HG02623 (cell line): ENCODE measurements at regions not wholly inside any gene's neighbourhood (a gene's known extent, or its start where the extent isn't known, plus 50 kb on each side); places are given as distances from the start of the nearest gene placed in this dataset.

ENCODE experiments used
- ATAC-seq: cut with Tn5 transposase; IDR thresholded peaks from one replicate; pipeline ENCODE4 v1.9.1; 2021; ENCODE audit warnings: moderate library complexity; ENCODE audit not compliant: unreplicated experiment

DNA sequence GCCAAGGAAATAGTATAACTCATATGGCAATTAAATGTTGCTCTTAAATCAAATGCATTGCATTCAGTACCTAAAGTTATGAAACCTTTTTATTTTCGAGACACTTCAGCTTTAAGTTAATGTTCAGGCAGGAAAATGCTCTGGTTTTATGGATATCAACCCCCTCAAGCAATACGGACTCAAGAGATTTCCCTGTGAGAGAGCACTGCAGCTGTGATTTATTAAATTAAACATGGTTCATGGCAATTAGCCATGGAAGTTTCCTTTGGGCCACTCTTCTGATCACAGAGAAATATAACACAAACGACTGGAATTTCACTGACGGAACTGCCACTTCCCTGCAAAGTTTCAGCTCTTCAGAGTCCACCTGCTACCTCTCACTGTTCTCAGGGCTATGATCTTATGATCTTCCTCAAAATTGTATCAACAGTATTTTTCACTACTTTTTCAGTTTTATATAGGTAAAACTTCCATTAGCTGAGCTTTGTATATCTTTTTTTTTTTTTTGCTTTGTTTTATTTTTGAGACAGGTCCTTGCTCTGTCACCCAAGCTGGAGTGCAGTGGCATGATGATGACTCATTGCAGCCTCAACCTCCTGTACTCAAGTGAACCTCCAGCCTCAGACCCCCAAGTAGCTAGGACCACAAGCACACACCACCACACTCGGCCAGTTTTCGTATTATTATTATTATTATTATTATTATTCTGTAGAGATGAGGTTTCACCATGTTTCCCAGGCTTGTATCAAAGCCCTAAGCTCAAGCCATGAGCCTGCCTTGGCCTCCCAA is 923.1 kb upstream of the TMPRSS15 start:
- ATAC-seq = no peak

DNA sequence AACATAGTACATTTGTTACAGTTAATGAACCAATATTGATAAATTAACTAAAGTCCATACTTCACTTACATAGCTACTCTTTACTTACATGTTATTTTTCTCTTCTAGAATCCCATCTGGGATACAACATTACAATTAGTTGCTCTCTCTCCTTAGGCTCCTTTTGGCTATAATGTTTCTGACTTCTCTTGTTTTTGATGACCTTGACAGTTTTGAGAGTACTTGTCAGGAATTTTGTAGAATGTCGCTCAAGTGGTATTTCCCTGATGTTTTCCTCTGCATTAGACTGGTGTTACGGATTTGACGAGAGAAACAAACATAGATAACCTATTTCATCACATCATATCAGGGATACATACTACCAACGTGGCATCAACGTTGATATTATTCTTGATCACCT is 925.4 kb upstream of the TMPRSS15 start:
- no peak for ATAC-seq

DNA sequence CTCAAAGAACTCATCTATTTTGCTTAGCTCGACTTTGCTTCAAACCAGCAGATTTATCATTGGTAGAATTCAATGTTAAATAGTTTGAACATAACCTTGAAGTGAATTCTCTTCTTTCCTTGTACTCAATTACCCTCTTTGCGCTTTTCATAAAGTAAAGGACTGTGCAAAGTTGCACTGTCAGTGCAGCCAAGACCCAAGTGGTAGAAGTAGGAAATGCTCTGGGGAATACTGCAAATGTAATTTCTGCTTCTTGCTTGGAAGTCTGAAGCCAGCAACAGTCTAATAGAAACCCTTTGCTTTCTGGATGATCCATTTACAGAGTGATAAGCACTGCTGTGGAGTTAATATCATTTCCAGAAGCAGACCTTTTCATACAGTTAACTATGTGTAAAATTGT is 936.7 kb upstream of the TMPRSS15 start:
- ATAC-seq = no peak

DNA sequence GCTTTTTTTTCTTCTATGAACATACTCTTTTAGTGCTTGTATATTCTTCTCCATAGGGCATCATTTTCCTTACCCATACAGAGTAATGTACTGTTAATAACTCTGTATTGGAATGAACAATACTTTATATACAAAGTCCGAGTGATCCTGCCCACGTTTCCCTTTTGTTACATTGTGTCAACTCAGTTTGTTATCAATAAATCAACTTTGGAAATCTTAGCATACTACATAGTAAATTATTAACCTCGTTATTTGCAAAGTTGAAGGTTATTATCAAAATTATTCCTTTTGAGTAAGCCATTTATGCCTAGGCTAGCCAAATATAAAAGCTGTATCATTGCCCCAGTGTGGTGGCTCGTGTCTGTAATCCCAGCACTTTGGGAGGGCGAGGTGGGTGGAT is 937.4 kb upstream of the TMPRSS15 start:
- ATAC-seq = no peak

DNA sequence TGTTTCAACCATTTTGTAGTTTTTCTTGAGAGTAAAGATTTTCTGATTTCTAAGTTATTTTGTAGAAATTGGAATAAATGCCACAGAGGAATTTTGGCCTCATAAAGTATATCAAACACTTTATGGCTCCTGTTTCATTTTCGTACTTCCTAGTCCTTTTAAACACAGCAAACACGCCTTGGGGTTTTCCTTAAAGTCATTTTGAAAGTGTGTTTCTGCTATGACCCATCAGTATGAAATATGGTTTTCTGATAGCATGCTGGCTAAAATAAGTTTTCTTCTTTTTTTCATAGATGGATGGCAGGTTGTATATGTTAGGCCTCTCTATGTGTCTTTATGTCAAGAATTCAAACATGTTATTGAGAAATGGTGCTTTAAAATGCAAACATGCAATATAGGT is 940.1 kb upstream of the TMPRSS15 start:
- no peak for ATAC-seq

DNA sequence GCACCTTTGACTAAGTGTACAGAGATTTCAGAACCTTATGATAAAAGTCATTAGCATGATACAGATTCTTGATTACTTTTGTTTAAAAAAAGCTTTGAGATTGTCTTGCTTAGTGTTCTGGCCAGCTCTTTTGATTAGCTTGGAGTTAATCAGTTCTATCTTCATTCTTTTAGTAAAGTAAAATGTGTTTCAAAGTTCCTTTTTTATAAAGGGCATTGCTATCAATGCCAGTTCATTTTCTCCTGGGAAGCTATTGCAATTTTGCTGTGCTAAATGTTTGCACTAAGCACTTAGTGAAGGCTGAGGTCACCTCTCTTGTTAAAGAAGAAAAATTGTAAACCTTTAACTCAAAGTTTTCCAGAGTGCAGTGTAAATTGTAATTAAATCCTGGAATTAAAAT is 946.7 kb upstream of the TMPRSS15 start:
- ATAC-seq = no peak

DNA sequence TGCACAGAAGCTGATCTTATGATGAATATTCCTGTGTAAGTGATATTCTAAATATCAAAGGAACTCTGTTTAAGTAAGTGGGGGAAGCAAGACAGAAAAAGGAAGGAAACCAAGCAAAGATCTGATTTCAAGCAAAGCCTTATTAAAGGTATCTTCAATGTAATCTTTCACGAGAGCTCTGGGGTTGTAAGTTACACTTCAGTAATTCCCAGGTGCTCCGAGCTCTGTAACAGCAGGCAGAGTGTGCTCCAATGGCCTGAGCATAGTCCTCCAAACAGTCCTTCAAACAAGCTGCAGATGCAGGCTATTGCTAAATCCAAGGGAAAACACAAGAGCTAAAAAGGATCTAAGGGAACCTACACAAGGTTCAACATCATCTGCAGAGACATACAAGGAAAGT is 949.7 kb upstream of the TMPRSS15 start:
- no peak for ATAC-seq

DNA sequence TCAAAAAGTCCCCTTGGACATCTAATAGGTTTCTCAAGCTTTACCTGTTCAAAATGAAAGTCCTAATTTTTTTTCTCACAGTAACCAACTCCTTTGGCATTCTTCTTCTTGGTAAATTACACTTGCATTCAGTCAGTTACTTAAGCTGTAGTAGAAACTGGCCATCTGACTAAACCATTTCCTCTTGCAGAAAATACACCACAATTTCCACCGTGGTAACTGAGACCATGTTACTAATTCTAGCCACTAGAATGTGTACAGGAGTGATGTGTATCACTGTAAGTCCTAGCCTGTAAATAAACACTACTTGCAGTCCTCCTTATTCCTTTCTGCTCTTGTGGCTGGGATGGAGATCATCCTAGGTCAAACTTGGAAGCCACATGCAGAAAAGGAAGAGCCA is 965.4 kb upstream of the TMPRSS15 start:
- no peak for ATAC-seq

DNA sequence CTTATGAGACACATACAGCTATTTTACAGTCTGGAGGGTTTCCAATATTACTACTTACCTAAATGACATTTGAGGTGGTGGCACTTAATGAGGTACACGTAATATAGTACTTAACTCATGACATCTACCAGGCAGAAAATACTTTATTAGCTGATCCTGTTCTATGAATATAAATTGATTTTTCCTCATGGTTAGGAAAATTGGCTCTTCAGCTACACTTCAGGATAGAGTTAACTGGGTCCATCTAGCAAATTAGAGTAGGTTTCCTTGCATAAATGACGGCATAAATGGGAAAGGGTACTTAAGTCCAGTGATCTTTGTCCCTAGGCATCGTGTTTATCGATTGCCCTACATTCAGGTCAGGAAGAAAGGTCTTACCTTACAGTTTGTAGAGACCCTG is 988.8 kb upstream of the TMPRSS15 start:
- ATAC-seq = no peak

DNA sequence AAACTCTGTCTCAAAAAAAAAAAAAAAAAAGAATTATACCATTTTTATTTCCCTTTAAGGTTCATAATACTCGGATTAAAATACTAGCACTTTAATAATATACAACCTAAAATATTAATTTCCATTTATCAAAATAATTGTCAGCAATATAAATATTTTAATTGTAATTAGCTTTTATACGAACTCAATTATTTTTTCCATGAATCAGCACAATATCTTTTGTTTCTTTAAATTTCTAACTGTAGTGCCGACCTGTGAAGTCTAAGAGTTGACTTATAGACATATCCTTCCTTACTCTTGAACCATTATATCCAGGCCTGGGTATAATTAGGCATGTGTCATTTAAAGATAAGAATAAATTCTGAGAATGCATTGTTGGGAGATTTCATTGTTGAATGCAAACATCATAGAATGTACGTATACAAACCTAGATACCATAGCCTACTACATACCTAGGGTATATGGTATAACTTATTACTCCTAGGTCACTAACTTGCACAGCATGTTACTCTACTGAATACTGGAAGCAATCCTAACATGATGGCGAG is 996.7 kb upstream of the TMPRSS15 start:
- ATAC-seq = no peak

DNA sequence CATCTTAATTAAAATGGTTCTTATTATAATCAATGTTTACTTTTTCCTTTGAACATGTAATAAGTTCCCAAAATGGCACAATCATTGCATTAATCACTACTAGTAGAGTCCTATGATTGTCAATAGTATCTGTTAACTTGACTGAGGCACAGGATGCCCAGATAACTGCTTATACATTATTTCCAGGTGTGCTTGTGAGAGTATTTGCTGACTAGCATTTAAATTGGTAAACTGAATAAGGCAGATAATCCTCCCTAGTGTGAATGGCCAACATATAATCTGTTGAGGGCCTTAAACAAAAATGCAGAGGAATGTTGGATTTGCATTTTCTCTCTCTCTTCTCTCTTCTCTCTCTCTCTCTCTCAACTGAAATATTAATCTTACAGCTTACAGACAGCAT is 999.3 kb upstream of the TMPRSS15 start:
- no peak for ATAC-seq

DNA sequence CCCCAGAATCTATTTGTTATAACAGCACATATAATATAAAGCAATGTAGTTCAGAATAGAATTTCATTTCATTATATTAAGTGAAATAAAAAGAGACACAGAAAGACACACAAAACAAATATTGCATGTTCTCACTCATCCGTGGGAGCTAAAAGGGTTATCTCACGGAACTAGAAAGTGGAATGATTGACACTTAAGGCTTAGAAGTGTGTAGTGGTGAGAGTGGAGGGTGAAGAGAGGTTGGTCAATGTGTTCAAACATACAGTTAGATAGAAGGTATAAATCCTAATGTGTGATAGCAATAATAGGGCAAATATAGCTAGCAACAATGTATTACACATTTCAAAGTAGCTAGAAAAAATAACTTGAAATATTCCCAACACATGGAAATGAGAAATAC is 1001.7 kb upstream of the TMPRSS15 start:
- ATAC-seq = no peak

DNA sequence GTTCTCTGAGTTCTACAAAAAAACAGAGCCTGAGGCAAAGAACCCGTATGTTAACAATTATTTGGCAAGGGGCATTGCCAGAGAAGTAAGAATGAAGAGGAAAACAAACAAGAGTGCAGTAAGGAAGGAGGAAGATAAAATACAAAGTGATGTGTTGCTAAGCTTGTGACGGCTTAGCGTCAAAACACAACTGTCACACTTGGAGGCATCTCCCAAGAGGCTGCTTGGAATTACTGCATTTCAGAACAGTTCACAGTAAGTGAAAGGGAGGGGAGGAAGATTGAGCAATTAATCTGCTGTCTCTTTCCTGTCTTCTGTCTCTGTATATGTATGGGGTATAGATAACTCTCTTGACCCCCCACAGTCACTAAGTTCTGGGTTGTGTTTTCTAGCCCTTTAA is 1017.0 kb upstream of the TMPRSS15 start:
- no peak for ATAC-seq

DNA sequence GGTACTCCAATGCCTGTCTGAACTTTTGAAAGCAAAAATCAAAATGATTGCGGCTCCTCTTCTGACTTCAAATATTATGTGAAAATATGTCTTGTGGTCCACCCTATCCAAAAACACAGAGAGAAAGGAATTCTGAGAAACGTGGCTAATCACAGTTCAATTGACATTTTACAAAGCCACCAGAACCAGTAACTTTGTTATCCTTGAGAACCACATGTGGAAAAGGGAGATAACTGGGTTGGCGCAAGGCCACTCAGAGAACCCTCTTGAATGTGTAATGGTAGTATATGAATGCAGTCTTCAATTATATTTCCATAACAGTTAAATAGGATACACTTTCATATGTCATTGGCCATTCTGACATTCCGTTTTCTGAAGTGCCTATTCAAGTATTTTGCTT is 1030.0 kb upstream of the TMPRSS15 start:
- no peak for ATAC-seq

DNA sequence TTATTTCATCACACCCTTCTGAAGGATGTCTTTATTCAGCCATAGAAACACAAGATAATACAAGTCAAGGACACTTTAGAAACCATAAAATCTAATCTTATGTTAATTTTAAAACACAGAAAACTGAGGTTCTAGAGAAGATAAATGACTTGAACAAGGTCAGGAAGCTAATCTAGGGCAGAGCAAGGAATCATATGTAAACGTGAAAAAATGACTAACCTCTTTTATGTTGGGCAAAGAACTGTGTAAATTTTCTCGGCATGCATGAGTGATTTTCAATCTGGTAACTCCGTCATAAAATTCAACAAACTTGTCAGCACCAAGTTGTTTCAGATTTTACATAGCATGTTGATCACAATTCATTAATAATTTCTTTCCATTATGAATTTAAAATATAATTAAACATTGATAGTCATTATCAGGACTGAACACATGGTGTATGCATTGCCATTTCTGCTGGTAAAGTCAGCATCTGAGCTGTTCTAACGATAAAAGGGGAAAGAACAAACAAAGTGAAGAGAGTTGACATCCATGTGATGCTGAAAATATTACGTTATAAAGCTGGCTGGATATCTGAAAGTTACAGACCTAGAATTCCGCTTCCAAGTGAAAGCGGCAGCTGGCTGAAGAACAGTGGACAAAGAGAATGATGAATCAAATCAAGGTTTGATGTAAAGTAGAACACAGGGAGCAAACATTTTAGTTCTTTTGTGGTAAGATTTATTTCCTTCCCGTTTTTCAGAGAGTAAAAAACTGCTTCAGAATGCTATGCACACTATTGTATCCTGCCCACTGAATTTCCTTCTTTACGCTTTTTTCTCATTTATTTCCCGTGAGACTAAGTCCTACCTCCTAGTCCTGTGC is 1037.4 kb upstream of the TMPRSS15 start:
- ATAC-seq = no peak

DNA sequence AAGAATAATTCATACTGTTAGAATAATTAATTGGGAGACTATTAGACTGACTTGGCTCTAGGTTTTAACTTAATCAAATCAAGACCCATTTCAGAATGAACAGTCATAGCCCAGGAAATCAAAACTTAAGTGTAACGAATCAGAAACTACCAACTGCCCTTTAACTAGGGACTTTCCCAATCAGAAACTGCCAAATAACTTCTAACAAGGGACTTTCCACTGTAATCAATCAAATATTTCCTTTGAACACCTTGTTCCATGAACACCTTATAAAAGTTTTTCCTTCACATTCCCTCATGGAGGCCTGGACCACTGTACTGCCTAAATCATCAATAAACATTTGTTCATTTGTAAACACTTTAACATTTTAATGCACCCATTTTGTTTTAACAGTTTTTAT is 1054.7 kb upstream of the TMPRSS15 start:
- no peak for ATAC-seq

DNA sequence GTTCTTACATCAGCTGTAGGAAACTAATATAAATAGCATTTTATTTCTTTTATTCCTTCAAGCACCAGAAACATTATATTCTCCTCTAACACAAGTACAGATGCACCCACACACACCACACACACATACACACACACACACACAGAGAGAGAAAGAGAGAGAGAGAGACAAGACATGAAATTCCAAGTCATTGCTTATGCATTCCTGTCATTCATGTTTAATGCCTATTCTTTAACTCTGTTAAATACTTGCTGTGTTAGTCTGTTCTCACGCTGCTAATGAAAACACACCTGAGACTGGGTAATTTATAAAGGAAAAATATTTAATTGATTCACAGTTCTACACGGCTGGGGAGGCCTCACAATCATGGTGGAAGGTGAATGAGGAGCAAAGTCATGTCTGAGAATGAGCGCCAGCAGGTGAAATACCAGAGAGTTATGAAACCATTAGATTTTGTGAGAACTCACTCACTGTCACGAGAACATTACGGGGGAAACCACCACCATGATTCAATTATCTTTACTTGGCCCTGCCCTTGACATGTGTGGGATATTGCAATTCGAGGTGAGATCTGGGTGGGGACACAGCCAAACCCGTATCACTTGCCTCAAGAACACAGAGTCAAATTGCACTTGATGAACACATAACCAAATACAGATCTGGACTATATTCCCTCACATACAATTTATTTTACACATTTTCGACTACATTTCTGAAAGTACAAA is 1058.1 kb upstream of the TMPRSS15 start:
- no peak for ATAC-seq

DNA sequence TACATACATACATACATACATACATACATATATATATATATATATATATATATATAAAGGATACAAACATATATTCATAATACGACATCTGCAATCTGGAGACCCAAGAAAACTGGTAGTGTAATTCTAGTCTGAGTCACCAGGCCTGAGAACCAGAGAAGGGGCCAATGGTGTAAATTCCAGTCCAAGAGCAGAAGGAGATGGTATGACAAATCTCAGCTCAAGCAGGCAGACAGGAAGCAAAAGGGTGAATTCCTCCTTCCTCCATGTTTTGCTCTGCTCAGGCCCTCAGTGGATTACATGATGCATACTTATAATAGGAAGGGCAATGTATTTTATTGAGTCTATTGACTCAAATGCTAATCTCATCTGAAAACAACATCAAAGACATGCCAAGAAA is 1060.4 kb upstream of the TMPRSS15 start:
- ATAC-seq = no peak

DNA sequence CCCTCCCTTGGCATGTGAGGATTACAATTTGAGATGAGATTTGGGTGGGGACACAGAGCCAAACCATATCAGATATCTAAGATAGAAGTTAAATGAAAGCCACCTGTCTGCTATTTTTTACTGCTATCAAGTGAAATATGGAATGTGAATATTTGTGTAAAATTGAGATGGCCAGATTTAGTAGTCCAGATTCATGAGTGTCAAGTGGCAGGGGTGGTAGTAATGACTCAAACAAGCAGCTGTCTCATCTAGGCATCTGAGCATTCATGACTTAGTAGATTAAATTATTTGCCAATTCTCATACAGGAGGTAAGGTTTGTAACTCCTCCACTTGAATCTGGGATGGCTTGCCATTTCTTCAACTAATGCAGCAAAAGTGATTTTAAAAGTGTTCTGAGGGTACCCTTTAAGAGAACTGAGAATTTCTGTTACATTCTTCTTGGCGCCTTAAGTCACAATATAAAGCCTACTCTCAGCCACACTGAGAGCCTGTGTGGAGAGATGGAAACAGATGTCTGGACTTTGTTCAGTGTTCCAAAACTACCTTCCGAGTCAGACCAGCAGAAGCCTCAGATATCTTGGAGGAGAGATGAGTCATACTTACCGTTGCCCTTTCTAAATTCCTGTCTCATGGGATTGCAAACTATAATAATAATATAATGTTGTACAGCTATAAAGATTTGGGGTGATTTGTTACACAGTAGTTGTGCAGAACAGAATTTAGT is 1065.6 kb upstream of the TMPRSS15 start:
- no peak for ATAC-seq

DNA sequence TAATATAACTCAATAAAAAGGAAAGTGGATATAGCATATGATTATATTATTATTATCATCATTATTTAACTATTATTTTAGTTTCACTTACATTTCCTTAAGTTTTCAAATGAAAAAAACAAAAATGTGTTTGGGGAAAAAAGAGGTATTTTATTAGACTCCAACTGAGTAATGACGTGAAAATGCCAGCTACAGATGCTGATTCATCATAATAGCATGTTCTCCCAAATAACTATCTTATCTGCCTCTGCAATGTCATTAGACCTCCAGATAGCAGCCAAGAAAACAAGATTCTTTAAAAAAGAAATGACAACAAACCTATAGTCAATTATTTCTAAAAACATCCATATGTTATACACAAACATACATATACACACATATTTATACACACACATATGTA is 1071.9 kb upstream of the TMPRSS15 start:
- ATAC-seq = no peak

DNA sequence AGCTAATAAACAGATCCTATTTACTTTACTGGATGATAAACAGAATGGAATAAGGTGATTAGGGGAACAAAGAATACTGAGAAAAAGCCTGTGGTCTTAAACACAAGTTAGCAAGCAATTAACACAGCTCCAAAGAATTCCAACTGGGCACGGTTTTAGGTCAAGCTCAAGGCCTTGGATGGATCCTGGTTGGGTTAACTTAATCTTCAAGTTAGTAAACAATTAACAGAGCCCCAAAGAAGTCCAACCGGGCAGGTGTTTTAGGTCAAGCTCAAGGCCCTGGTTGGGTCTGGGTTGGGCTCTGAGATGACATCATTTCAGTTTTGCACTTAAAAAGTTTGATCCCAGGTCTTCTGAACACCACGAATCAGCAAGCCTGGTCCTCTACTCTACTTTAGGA is 1086.3 kb upstream of the TMPRSS15 start:
- ATAC-seq = no peak
